Fibroblast of skin of left quadriceps (primary cell): ENCODE measurements at regions not wholly inside any gene's neighbourhood (a gene's known extent, or its start where the extent isn't known, plus 50 kb on each side); places are given as distances from the start of the nearest gene placed in this dataset.
A peak's percentile ranks its signal among the peaks of the same experiment; 100 is the strongest.
"Not testable (repeated sequence)": the region's sequence is repeated elsewhere in the genome, so short reads cannot be mapped to it uniquely, and the experiment has no call there.

Source experiments
- DNase-seq, 2 experiments: peaks; one replicate each; pipeline ENCODE4 v3.0.0-alpha.2; 2013; ENCODE audit warnings: low read depth in 2 of 2

- DNase-seq: no peak
Measured at GRCh38 chr20:1810926-1811620, 84.1 kb upstream of the SIRPA start.

GRCh38 chr20:1810572-1810925, 84.7 kb upstream of the SIRPA start:
- DNase-seq: no peak

- no peak for DNase-seq
Measured at GRCh38 chr20:1809611-1810510, 85.3 kb upstream of the SIRPA start.

GRCh38 chr20:1809131-1809572, 86.1 kb upstream of the SIRPA start:
- DNase-seq: peak; percentile 78 to 80

- DNase-seq: no peak
Measured at GRCh38 chr20:1808101-1808500, 87.1 kb upstream of the SIRPA start.

- DNase-seq: no peak
Measured at GRCh38 chr20:1807394-1807793, 87.8 kb upstream of the SIRPA start.

GRCh38 chr20:1806456-1806855, 88.8 kb upstream of the SIRPA start:
- DNase-seq: no peak

- DNase-seq: no peak
Measured at GRCh38 chr20:1805816-1806215, 89.4 kb upstream of the SIRPA start.

- DNase-seq: no peak
Measured at GRCh38 chr20:1805161-1805581, 90.0 kb upstream of the SIRPA start.

GRCh38 chr20:1804554-1804956, 90.7 kb upstream of the SIRPA start:
- DNase-seq: no peak

GRCh38 chr20:1803932-1804501, 91.2 kb upstream of the SIRPA start:
- no peak for DNase-seq

GRCh38 chr20:1803061-1803931, 91.9 kb upstream of the SIRPA start:
- DNase-seq: no peak

GRCh38 chr20:1802385-1803060, 92.7 kb upstream of the SIRPA start:
- no peak for DNase-seq

- no peak for DNase-seq
Measured at GRCh38 chr20:1801929-1802306, 93.3 kb upstream of the SIRPA start.

GRCh38 chr20:1801225-1801928, 93.8 kb upstream of the SIRPA start:
- DNase-seq: no peak

- DNase-seq: no peak
Measured at GRCh38 chr20:1800777-1801176, 94.4 kb upstream of the SIRPA start.

- no peak for DNase-seq
Measured at GRCh38 chr20:1800180-1800579, 95.0 kb upstream of the SIRPA start.

- DNase-seq: not testable (repeated sequence)
Measured at GRCh38 chr20:1799746-1800145, 95.5 kb upstream of the SIRPA start.

GRCh38 chr20:1798982-1799381, 96.2 kb upstream of the SIRPA start:
- no peak for DNase-seq

GRCh38 chr20:1793821-1794220, 101.4 kb upstream of the SIRPA start:
- DNase-seq: no peak

- DNase-seq: no peak
Measured at GRCh38 chr20:1792274-1792673, 102.9 kb upstream of the SIRPA start.
